CD4-positive, alpha-beta T cell treated with Interleukin-15 for 1 hour (primary cell): ENCODE measurements at regions not wholly inside any gene's neighbourhood (a gene's known extent, or its start where the extent isn't known, plus 50 kb on each side); places are given as distances from the start of the nearest gene placed in this dataset.
"Not testable (repeated sequence)": the region's sequence is repeated elsewhere in the genome, so short reads cannot be mapped to it uniquely, and the experiment has no call there.

Experiments used
- DNase-seq: peaks from one replicate; pipeline ENCODE4 v3.0.0-alpha.2; 2020

GRCh38 chr15:85196697-85197096 lies 183.7 kb upstream of the AKAP13 start:
- DNase-seq: not testable (repeated sequence)

- DNase-seq: not testable (repeated sequence)
These were observed 182.8 kb upstream of the AKAP13 start for GRCh38 chr15:85197582-85197981.

GRCh38 chr15:85198432-85198831 lies 182.0 kb upstream of the AKAP13 start:
- DNase-seq: not testable (repeated sequence)

- not testable (repeated sequence) for DNase-seq
These were observed 180.2 kb upstream of the AKAP13 start for GRCh38 chr15:85200215-85200614.

- not testable (repeated sequence) for DNase-seq
These were observed 179.1 kb upstream of the AKAP13 start for GRCh38 chr15:85201118-85201793.

- not testable (repeated sequence) for DNase-seq
These were observed 175.9 kb upstream of the AKAP13 start for GRCh38 chr15:85204481-85204880.

GRCh38 chr15:85233791-85234325 lies 146.5 kb upstream of the AKAP13 start:
- DNase-seq: not testable (repeated sequence)

GRCh38 chr15:85234450-85235196 lies 145.8 kb upstream of the AKAP13 start:
- not testable (repeated sequence) for DNase-seq

GRCh38 chr15:85244056-85244455 lies 136.3 kb upstream of the AKAP13 start:
- DNase-seq: not testable (repeated sequence)

- DNase-seq: not testable (repeated sequence)
These were observed 129.4 kb upstream of the AKAP13 start for GRCh38 chr15:85250938-85251542.

GRCh38 chr15:85253196-85253915 lies 127.0 kb upstream of the AKAP13 start:
- DNase-seq: not testable (repeated sequence)

- not testable (repeated sequence) for DNase-seq
These were observed 125.4 kb upstream of the AKAP13 start for GRCh38 chr15:85254961-85255360.

- DNase-seq: not testable (repeated sequence)
These were observed 124.9 kb upstream of the AKAP13 start for GRCh38 chr15:85255502-85255901.

GRCh38 chr15:85256009-85256997 lies 124.1 kb upstream of the AKAP13 start:
- DNase-seq: not testable (repeated sequence)

GRCh38 chr15:85258062-85258445 lies 122.3 kb upstream of the AKAP13 start:
- DNase-seq: not testable (repeated sequence)

- not testable (repeated sequence) for DNase-seq
These were observed 121.7 kb upstream of the AKAP13 start for GRCh38 chr15:85258559-85259209.

GRCh38 chr15:85260526-85260925 lies 119.9 kb upstream of the AKAP13 start:
- DNase-seq: peak; percentile 14

GRCh38 chr15:85262461-85263055 lies 117.8 kb upstream of the AKAP13 start:
- DNase-seq: peak; percentile 1

GRCh38 chr15:85263842-85264440 lies 116.5 kb upstream of the AKAP13 start:
- DNase-seq: peak; percentile 9

- DNase-seq: peak; percentile 8
These were observed 115.7 kb upstream of the AKAP13 start for GRCh38 chr15:85264614-85265190.
